ENCODE measurements at regions not wholly inside any gene's neighbourhood (a gene's known extent, or its start where the extent isn't known, plus 50 kb on each side); places are given as distances from the start of the nearest gene placed in this dataset.

DNA sequence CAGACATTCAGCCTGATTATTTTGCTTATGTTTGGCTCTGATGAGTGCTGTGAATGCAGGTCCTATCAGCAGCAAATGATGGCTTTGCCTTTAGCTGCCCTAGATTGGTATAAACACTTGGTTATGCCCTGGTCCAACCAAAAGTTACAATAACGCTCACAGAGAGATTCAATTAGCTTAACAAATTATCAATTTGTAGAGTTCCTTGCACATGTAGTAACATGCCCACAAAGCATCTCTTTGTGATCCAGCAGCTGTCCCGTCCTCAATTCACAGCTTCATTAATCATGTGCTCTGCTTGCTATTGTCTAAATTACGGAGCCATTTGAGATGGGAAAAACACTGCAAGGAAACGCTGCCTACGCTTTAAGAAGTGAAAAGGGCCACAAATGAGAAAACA, 457.9 kb downstream of the HDGFL1 start:
- Histone ChIP-seq H3K9me3 (ENCODE audit: low read length) (no peaks in the 10 kb centered on the region), H3K36me3 (ENCODE audit: insufficient read depth, low read length) (no peaks in the 10 kb centered on the region), H4K20me1 (ENCODE audit: insufficient read depth) (no peaks in the 10 kb centered on the region), H2AFZ (ENCODE audit: low read depth, low read length) (no peak overlapping the region), H3K79me2 (replicated peaks; ENCODE audit: insufficient read depth, low read length) (no peaks in the 10 kb centered on the region), H3K9me2 (ENCODE audit: insufficient read depth, low read length) (no peaks in the 10 kb centered on the region), H3K27ac (ENCODE audit: low read length) (no peak overlapping the region), H3K27me3 (ENCODE audit: insufficient read depth, low read depth, low read length) (no peaks in the 10 kb centered on the region), H3K4me2 (ENCODE audit: low read length) (no peak overlapping the region), H3F3A (ENCODE audit: insufficient read depth, low read length, poor library complexity, severe bottlenecking) (no peaks in the 10 kb centered on the region), H3K4me3 (ENCODE audit: low read length) (no peak overlapping the region), H3K9ac (ENCODE audit: low read length) (no peak overlapping the region)
- TF ChIP-seq TAF1 (IDR thresholded peaks at IDR 0.05; ENCODE audit: low read depth): no peak
- no peak for TF ChIP-seq POLR2AphosphoS5 (IDR thresholded peaks at IDR 0.05)
- no peak for TF ChIP-seq EZH2 (IDR thresholded peaks at IDR 0.05; ENCODE audit: borderline replicate concordance, insufficient read depth, low read length, poor library complexity, severe bottlenecking)
- no peak for TF ChIP-seq EP300 (conservative IDR thresholded peaks at IDR 0.05; ENCODE audit: poor library complexity, severe bottlenecking)
- no peak for TF ChIP-seq SMC3 (conservative IDR thresholded peaks at IDR 0.05; ENCODE audit: poor library complexity)
- no peak for TF ChIP-seq RAD21 (conservative IDR thresholded peaks at IDR 0.05)
- TF ChIP-seq, protein P1, sequence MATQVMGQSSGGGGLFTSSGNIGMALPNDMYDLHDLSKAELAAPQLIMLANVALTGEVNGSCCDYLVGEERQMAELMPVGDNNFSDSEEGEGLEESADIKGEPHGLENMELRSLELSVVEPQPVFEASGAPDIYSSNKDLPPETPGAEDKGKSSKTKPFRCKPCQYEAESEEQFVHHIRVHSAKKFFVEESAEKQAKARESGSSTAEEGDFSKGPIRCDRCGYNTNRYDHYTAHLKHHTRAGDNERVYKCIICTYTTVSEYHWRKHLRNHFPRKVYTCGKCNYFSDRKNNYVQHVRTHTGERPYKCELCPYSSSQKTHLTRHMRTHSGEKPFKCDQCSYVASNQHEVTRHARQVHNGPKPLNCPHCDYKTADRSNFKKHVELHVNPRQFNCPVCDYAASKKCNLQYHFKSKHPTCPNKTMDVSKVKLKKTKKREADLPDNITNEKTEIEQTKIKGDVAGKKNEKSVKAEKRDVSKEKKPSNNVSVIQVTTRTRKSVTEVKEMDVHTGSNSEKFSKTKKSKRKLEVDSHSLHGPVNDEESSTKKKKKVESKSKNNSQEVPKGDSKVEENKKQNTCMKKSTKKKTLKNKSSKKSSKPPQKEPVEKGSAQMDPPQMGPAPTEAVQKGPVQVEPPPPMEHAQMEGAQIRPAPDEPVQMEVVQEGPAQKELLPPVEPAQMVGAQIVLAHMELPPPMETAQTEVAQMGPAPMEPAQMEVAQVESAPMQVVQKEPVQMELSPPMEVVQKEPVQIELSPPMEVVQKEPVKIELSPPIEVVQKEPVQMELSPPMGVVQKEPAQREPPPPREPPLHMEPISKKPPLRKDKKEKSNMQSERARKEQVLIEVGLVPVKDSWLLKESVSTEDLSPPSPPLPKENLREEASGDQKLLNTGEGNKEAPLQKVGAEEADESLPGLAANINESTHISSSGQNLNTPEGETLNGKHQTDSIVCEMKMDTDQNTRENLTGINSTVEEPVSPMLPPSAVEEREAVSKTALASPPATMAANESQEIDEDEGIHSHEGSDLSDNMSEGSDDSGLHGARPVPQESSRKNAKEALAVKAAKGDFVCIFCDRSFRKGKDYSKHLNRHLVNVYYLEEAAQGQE (IDR thresholded peaks at IDR 0.05; ENCODE audit: borderline replicate concordance): no peak
- TF ChIP-seq, protein P2, sequence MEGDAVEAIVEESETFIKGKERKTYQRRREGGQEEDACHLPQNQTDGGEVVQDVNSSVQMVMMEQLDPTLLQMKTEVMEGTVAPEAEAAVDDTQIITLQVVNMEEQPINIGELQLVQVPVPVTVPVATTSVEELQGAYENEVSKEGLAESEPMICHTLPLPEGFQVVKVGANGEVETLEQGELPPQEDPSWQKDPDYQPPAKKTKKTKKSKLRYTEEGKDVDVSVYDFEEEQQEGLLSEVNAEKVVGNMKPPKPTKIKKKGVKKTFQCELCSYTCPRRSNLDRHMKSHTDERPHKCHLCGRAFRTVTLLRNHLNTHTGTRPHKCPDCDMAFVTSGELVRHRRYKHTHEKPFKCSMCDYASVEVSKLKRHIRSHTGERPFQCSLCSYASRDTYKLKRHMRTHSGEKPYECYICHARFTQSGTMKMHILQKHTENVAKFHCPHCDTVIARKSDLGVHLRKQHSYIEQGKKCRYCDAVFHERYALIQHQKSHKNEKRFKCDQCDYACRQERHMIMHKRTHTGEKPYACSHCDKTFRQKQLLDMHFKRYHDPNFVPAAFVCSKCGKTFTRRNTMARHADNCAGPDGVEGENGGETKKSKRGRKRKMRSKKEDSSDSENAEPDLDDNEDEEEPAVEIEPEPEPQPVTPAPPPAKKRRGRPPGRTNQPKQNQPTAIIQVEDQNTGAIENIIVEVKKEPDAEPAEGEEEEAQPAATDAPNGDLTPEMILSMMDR (IDR thresholded peaks at IDR 0.05; ENCODE audit: poor library complexity, severe bottlenecking): no peak
- no peak for TF ChIP-seq MXI1 (conservative IDR thresholded peaks at IDR 0.05; ENCODE audit: poor library complexity, severe bottlenecking)

DNA sequence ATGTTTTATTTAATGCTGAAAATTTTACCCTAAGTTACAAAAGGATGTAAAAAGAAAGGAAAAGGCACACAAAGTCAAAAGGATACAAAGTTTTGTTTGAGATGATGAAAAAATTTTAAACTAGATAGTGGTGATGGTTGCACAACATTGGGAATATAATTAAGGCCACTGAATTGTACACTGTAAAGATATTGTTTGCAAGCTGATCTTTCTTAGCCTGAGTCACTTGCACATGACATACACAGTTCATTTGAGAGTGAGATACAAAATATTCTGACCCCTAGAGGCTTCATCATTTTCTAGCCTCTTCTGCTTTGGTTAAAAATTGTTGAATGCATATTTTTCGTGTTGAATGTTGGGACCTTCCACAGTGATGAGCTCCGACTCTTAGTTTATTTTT, 462.6 kb downstream of the HDGFL1 start:
- H3K4me3 ChIP-seq (ENCODE audit: low read length): no peak overlapping the region
- H3K9me3 ChIP-seq (ENCODE audit: low read length): no peaks in the 10 kb centered on the region
- H3K27ac ChIP-seq (ENCODE audit: low read length): no peak overlapping the region
- H3K4me2 ChIP-seq (ENCODE audit: low read length): no peak overlapping the region
- H3F3A ChIP-seq (ENCODE audit: insufficient read depth, low read length, poor library complexity, severe bottlenecking): no peaks in the 10 kb centered on the region
- H3K36me3 ChIP-seq (ENCODE audit: insufficient read depth, low read length): no peaks in the 10 kb centered on the region
- H3K9me2 ChIP-seq (ENCODE audit: insufficient read depth, low read length): no peaks in the 10 kb centered on the region
- TF ChIP-seq TAF1 (IDR thresholded peaks at IDR 0.05; ENCODE audit: low read depth): no peak
- TF ChIP-seq EP300 (conservative IDR thresholded peaks at IDR 0.05; ENCODE audit: poor library complexity, severe bottlenecking): no peak
- no peak for TF ChIP-seq RAD21 (conservative IDR thresholded peaks at IDR 0.05)
- no peak for TF ChIP-seq EZH2 (IDR thresholded peaks at IDR 0.05; ENCODE audit: borderline replicate concordance, insufficient read depth, low read length, poor library complexity, severe bottlenecking)
- no peak for TF ChIP-seq POLR2AphosphoS5 (IDR thresholded peaks at IDR 0.05)
- TF ChIP-seq, protein P1 (IDR thresholded peaks at IDR 0.05; ENCODE audit: borderline replicate concordance): no peak
- no peak for TF ChIP-seq SMC3 (conservative IDR thresholded peaks at IDR 0.05; ENCODE audit: poor library complexity)
- TF ChIP-seq, protein P2 (IDR thresholded peaks at IDR 0.05; ENCODE audit: poor library complexity, severe bottlenecking): no peak
- TF ChIP-seq MXI1 (conservative IDR thresholded peaks at IDR 0.05; ENCODE audit: poor library complexity, severe bottlenecking): no peak
- no peaks in the 10 kb centered on the region for H3K79me2 ChIP-seq (replicated peaks; ENCODE audit: insufficient read depth, low read length)
- H3K9ac ChIP-seq (ENCODE audit: low read length): no peak overlapping the region
- H3K27me3 ChIP-seq (ENCODE audit: insufficient read depth, low read depth, low read length): no peaks in the 10 kb centered on the region
- H4K20me1 ChIP-seq (ENCODE audit: insufficient read depth): no peaks in the 10 kb centered on the region
- H2AFZ ChIP-seq (ENCODE audit: low read depth, low read length): no peak overlapping the region

Measured in neural cell (in vitro differentiated cells).